ENCODE measurements at regions not wholly inside any gene's neighbourhood (a gene's known extent, or its start where the extent isn't known, plus 50 kb on each side); places are given as distances from the start of the nearest gene placed in this dataset.

DNA sequence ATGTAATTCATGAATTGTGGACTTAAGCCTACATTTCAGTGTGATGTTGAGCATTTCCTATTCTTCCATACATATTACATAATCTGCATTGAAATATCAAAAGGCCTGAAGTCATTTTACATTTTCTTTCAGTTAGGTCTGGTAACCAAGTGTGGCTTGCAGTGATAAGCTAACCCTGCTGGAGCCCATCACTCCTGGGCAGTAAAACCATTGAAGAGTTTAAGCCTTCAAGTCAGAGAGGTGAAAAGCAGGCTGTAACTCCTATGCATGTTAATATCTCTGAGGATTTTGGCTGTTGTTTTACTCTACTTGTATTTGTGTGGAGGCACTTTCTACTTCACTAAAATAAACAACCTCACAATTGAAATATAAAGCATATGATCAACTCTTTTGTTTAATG, 248.8 kb downstream of the SLITRK5 start:
- H3K9me3 ChIP-seq (ENCODE audit: control insufficient read depth in 4 of 4, low read length in 3 of 4) = peaks cover 0 to 3% (median 0%) of the 10 kb centered on the region in 4 donors
- no peak overlapping the region for H3K4me3 ChIP-seq (ENCODE audit: low read depth in 1 of 3, low read length in 3 of 3)
- H3K9ac ChIP-seq (ENCODE audit: low read depth in 1 of 2, low read length in 2 of 2) = no peak overlapping the region
- TF ChIP-seq, protein P1, sequence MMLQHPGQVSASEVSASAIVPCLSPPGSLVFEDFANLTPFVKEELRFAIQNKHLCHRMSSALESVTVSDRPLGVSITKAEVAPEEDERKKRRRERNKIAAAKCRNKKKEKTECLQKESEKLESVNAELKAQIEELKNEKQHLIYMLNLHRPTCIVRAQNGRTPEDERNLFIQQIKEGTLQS (IDR thresholded peaks at IDR 0.05) = no peak
- TF ChIP-seq HNF4G (IDR thresholded peaks at IDR 0.05) = no peak
- no peak for TF ChIP-seq EGR1 (IDR thresholded peaks at IDR 0.05; ENCODE audit: low read depth in 2 of 2)
- TF ChIP-seq, protein P2, sequence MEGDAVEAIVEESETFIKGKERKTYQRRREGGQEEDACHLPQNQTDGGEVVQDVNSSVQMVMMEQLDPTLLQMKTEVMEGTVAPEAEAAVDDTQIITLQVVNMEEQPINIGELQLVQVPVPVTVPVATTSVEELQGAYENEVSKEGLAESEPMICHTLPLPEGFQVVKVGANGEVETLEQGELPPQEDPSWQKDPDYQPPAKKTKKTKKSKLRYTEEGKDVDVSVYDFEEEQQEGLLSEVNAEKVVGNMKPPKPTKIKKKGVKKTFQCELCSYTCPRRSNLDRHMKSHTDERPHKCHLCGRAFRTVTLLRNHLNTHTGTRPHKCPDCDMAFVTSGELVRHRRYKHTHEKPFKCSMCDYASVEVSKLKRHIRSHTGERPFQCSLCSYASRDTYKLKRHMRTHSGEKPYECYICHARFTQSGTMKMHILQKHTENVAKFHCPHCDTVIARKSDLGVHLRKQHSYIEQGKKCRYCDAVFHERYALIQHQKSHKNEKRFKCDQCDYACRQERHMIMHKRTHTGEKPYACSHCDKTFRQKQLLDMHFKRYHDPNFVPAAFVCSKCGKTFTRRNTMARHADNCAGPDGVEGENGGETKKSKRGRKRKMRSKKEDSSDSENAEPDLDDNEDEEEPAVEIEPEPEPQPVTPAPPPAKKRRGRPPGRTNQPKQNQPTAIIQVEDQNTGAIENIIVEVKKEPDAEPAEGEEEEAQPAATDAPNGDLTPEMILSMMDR (IDR thresholded peaks at IDR 0.05; ENCODE audit: low read depth, low read length, missing input control) = no peak
- TF ChIP-seq RAD21 (IDR thresholded peaks at IDR 0.05) = no peak
- no peak for TF ChIP-seq HNF4A (conservative IDR thresholded peaks at IDR 0.05)
- no peak for TF ChIP-seq FOXA2 (IDR thresholded peaks at IDR 0.05)
- no peak for TF ChIP-seq YY1 (IDR thresholded peaks at IDR 0.05)
- TF ChIP-seq FOXA1 (IDR thresholded peaks at IDR 0.05) = no peak
- TF ChIP-seq NR2F2 (IDR thresholded peaks at IDR 0.05) = no peak
- H3K27ac ChIP-seq (ENCODE audit: low read depth in 1 of 2, low read length in 2 of 2) = no peak overlapping the region
- no peaks in the 10 kb centered on the region for H3K4me1 ChIP-seq (ENCODE audit: control insufficient read depth in 4 of 4, insufficient read depth in 4 of 4, low read length in 3 of 4)
- no peak for DNase-seq (ENCODE audit: low spot score)
- H3K27me3 ChIP-seq (ENCODE audit: control insufficient read depth in 4 of 4, insufficient read depth in 4 of 4, low read length in 3 of 4) = no peaks in the 10 kb centered on the region
- no peaks in the 10 kb centered on the region for H3K36me3 ChIP-seq (ENCODE audit: control insufficient read depth in 4 of 4, insufficient read depth in 3 of 4, low read depth in 1 of 4, low read length in 3 of 4)

DNA sequence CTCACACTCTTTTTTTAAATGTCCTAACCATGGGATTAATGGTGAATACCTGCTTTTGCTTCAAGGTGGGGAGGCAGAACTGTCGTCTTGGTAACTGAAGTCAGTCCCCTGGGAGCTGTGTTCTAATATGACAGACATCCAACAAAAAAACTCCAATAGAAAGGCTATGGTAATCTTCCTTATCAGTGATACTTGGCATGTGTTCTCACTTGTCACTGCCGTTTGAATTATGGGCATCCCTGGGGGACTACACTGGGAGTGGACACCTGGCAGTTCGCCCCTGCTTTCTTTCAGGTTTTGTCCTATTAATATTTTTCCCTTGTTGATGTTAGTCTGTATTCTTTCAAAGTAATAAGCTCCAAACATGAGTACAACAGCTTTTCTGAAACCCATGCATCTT, 252.6 kb downstream of the SLITRK5 start:
- no peak for TF ChIP-seq YY1 (IDR thresholded peaks at IDR 0.05)
- no peak for TF ChIP-seq GABPA (IDR thresholded peaks at IDR 0.05 in 1 of 2, conservative IDR thresholded peaks at IDR 0.05 in 1 of 2)
- TF ChIP-seq, protein P1 (IDR thresholded peaks at IDR 0.05) = no peak
- no peak for TF ChIP-seq NR2F2 (IDR thresholded peaks at IDR 0.05)
- no peak for TF ChIP-seq RXRA (IDR thresholded peaks at IDR 0.05)
- no peak for TF ChIP-seq FOXA1 (IDR thresholded peaks at IDR 0.05)
- Histone ChIP-seq H3K9me3 (ENCODE audit: control insufficient read depth in 4 of 4, low read length in 3 of 4) (peaks cover 0 to 3% (median 0%) of the 10 kb centered on the region in 4 donors), H3K27ac (ENCODE audit: low read depth in 1 of 2, low read length in 2 of 2) (no peak overlapping the region), H3K4me1 (ENCODE audit: control insufficient read depth in 4 of 4, insufficient read depth in 4 of 4, low read length in 3 of 4) (no peaks in the 10 kb centered on the region), H3K4me3 (ENCODE audit: low read depth in 1 of 3, low read length in 3 of 3) (no peak overlapping the region), H3K9ac (ENCODE audit: low read depth in 1 of 2, low read length in 2 of 2) (no peak overlapping the region), H3K36me3 (ENCODE audit: control insufficient read depth in 4 of 4, insufficient read depth in 3 of 4, low read depth in 1 of 4, low read length in 3 of 4) (no peaks in the 10 kb centered on the region), H3K27me3 (ENCODE audit: control insufficient read depth in 4 of 4, insufficient read depth in 4 of 4, low read length in 3 of 4) (no peaks in the 10 kb centered on the region)
- WGBS = 53% methylated on average over 3 of the region's 3 CpGs
- no peak for DNase-seq (ENCODE audit: low spot score)

- TF ChIP-seq RXRA (IDR thresholded peaks at IDR 0.05) (no peak), SP1 (IDR thresholded peaks at IDR 0.05) (no peak), JUND (IDR thresholded peaks at IDR 0.05) (no peak), NR2F2 (IDR thresholded peaks at IDR 0.05) (no peak), EGR1 (IDR thresholded peaks at IDR 0.05; ENCODE audit: low read depth in 2 of 2) (no peak), FOXA2 (IDR thresholded peaks at IDR 0.05) (no peak), HNF4G (IDR thresholded peaks at IDR 0.05) (no peak), REST (IDR thresholded peaks at IDR 0.05) (no peak), TAF1 (conservative IDR thresholded peaks at IDR 0.05) (no peak), MAX (IDR thresholded peaks at IDR 0.05) (no peak)
- Histone ChIP-seq H3K4me3 (ENCODE audit: low read depth in 1 of 3, low read length in 3 of 3) (no peak overlapping the region), H3K36me3 (ENCODE audit: control insufficient read depth in 4 of 4, insufficient read depth in 3 of 4, low read depth in 1 of 4, low read length in 3 of 4) (no peaks in the 10 kb centered on the region), H3K27me3 (ENCODE audit: control insufficient read depth in 4 of 4, insufficient read depth in 4 of 4, low read length in 3 of 4) (no peaks in the 10 kb centered on the region), H3K27ac (ENCODE audit: low read depth in 1 of 2, low read length in 2 of 2) (no peak overlapping the region), H3K9ac (ENCODE audit: low read depth in 1 of 2, low read length in 2 of 2) (no peak overlapping the region), H3K4me1 (ENCODE audit: control insufficient read depth in 4 of 4, insufficient read depth in 4 of 4, low read length in 3 of 4) (no peaks in the 10 kb centered on the region), H3K9me3 (ENCODE audit: control insufficient read depth in 4 of 4, low read length in 3 of 4) (peaks cover 0 to 3% (median 0%) of the 10 kb centered on the region in 4 donors)
- 66% methylated on average over 4 of the region's 4 CpGs for WGBS
- DNase-seq (ENCODE audit: low spot score) = no peak
Observed at GRCh38 chr13:87925006-87925405, 253.8 kb downstream of the SLITRK5 start.

Measured in liver (tissue), 8 donors.